HG03135 (cell line): ENCODE measurements at regions not wholly inside any gene's neighbourhood (a gene's known extent, or its start where the extent isn't known, plus 50 kb on each side); places are given as distances from the start of the nearest gene placed in this dataset.

Experiments used
- ATAC-seq: cut with Tn5 transposase; IDR thresholded peaks from one replicate; pipeline ENCODE4 v1.9.1; 2021; ENCODE audit warnings: mild to moderate bottlenecking, moderate library complexity; ENCODE audit not compliant: unreplicated experiment

DNA sequence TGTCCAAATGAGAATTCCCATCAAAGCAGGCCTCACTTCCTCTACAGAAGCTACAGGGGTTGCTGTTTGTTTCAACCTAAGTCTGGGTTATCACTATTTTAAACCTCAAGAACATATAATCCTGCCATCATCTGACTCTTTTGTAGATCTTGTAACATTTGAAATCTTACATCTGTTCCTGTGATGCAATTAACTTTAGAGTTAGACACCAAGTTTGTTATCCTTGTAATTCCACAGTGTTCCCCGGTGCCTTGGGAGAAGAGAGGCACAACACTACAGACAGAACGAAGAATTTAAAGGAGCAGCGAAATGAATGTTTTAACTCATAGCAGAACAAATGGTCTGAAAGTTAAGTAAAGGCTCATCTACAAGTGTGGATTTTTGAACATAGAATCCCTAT is 116.1 kb downstream of the UCHL5 start:
- ATAC-seq: no peak

DNA sequence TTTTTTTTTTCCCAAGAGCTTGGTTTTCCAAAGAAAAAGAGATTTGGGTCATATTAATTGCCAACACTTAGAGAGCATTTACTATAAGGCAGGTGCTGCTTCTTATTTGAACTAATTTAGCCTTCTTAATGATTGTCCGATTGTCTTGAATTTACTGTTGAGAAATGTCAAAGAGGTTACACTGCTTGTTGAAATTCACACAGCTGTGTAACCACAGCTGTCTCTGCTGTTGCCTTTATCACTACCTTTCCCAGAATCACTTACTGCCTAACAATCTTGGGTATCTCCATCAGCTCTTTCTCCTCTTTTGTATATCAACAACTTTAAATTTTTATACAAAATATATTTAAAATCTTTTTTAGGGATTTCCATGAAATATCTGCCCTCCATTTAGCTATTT is 115.6 kb downstream of the UCHL5 start:
- no peak for ATAC-seq

DNA sequence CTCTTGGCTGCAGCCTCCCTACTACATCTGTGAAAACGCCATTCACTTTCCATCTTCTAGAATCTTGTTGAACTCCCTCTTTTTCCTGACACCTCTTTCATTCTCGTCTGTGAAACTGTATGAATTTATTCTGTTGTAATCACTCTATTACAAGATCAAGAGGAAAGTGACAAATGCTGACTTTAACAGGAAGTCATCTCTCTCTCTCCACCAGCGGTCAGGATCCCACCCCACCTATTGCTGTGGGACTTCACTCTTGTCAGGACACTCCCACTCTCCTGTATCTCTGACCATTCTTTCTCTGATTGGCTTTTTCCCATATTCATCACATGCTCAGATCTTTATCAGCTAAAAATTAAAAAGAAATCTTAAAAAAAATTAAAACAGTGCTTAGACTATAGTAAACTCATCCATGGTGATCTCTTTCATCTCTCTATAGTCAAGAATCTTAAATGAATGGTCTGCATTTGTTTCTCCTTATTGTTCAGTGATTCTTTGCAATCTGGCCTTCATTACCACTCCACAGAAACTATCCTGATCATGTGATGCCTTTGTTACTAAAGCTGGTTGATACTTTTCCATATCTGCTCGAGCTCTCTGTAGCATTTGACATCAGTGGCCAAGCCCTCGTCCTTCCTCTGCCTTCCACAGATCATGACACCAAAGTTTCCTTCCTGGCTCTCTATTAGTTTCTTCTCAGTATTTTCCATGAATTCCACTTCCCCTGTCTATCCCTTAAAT is 113.6 kb downstream of the UCHL5 start:
- no peak for ATAC-seq

DNA sequence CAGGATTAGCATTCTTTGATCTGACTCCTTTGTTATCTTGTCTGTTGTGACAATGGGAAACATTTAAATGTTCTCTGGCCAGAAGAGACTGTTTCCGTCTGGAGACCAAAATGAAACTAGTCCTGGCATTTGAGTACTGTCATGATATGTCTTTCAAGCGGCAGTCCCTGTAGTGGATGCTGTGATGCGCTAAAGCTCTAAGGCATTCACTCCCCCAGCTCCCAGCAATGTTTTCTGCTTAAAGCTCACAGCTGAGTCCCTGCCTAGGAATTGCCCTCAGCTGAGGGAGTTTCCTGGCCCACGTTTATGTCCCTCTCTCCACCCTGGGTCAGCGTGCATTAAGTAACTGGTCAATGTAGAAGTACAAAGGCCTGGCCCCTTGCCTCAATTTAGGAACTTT is 109.4 kb downstream of the UCHL5 start:
- no peak for ATAC-seq

DNA sequence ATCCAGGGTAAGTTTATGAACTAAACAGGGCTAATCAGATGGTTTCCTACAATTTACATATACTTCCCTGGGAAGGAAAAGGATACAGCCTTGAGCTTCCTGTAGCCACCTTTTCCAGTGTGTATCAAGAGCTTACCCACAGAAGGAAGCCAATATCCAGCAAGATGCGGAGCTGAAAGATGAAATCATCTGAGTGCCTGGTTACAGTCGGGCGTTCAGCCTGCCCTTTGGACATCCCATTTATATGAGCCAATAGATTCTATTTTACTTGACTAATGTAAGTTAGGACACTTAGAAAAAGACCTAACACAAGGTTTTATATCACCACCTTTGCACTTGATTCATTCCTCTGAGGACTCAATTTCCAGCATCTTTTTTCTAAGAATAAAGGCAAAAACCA is 108.2 kb downstream of the UCHL5 start:
- no peak for ATAC-seq

DNA sequence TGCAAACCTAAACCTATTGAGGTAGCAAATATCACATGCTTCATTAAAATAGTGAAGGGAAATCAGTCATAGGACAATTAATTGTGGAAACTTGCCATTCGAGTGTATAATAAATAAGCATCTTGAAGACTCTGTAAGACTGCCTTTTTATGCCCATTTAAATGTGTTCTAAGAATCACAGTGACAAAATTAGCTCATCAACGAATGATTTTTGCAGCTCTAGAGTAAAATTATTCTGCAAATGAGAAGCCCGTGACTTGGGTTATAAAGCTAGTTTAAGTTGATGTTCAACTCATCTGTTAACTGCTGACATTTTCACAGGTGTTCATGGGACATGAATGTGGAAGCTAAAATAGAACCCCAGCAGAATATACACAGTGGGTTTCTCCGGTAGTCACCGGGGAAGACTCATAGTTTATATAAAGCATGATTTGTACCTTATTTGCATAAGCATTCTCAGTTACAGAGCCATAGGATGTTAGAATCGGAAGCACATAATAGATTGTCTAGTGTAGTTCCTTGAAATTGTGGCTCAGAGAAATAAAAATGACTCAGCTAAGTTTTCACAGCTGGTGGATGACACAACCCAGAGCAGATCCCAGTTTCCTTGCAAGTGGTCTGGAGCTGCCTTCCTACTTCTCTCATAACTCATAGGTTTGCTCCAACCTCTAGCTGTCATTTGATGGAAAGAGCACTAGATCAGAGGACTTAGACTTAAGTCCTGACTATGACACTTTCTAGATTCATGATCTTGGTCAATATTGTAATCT is 107.3 kb downstream of the UCHL5 start:
- peak; percentile 98 for ATAC-seq

DNA sequence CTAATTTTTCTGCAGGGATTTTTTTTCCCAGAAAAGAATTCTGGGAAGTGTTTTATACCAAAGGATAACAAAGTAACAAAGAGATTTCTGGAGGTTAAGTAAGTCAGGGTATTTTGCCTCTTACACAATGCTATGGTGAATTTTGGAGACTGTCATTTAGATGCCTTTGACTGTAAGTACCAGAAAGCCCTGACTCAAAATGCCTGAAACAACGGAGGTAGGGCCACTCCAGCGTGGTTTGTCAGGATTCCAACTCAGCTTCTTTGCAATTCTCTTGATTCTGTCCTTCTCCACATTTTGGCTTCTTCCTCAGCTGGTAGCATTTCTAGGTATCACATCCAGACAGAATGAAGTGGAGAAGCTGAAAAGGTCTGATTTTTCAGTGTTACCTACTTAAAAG is 106.5 kb downstream of the UCHL5 start:
- no peak for ATAC-seq

DNA sequence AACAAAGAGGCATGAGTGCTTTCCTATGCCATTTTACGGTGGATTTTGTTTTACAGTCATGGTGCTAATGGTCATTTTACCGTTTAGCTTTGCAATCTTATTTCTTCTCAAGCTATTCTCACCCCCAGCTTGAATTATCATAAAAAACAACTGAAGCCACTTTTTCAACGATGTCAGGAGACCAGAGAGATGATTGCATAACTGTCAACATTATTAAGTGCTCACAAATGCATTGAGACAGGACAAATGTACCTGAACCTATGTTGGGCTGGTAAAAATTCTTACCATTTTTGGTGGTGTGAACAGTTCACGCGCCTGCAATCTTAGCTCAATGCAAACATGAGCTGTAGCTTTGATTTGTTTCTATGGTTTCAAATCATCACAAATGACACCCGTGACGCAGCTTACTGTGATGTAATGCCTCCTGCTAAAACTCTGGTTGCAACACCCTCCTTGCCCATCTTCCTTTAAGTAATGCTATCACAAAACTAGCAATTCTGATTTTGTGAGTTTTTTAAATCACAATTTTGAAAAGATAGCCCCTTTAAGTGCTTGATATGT is 104.4 kb downstream of the UCHL5 start:
- no peak for ATAC-seq

DNA sequence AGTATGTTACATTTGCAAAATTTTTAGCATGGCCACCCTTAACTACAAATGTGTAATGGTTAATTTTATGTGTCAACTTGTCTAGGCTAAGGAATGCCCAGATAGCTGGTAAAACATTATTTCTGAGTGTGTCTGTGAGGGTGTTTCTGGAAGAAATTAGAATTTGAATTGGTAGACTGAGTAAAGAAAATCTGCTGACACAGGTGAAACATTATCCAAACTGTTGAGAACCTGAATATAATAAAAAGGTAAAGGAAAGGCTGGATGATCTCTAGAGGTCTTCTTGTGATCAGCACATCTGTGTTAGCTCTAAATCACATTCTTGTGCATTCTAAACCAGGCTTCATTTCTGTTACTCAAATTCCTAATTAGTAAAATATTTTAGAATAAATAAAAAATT is 100.8 kb downstream of the UCHL5 start:
- ATAC-seq: no peak

DNA sequence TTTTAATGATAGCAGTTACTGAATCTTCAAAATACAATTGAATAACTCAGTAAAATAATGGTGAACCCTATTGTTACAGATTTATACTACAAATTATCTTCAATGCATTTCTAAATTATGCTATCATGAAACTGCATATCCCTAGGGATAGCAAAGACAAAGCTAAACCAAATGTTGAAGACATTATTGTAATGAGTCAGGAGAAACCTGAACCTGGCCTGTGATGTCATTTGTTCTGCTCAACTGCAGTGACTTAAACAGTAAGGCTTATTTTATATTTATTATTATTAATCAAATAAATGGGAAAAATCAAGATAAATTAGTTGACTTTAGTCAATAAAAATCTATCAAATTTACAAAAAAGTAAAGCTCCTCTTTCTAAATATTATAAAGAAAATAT is 100.3 kb downstream of the UCHL5 start:
- ATAC-seq: no peak

DNA sequence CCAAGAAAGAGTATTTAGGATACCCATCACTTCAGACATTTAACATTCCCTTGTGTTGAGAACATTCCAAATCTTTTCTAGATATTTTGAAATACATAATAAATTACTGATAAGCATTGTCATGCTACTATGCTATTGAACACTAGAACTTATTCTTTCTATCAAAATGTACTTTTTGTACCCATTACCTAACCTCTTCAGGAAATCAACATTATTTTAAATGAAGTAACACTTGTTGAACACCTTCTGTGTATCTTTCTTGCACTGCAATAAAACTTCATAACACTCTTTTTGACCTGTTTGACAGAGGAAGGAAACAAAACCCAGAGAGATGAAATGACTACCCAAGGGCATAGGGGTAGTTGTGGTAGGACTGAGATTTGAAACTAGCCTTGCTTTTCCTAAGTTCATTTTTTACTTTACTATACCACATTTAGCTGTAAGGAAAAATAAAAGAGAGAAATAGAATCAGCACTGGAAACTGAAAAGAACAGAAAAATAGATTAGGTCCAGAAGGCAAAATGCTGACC is 99.4 kb downstream of the UCHL5 start:
- no peak for ATAC-seq
